ENCODE measurements at regions not wholly inside any gene's neighbourhood (a gene's known extent, or its start where the extent isn't known, plus 50 kb on each side); places are given as distances from the start of the nearest gene placed in this dataset.
A peak's percentile ranks its signal among the peaks of the same experiment; 100 is the strongest.

DNA sequence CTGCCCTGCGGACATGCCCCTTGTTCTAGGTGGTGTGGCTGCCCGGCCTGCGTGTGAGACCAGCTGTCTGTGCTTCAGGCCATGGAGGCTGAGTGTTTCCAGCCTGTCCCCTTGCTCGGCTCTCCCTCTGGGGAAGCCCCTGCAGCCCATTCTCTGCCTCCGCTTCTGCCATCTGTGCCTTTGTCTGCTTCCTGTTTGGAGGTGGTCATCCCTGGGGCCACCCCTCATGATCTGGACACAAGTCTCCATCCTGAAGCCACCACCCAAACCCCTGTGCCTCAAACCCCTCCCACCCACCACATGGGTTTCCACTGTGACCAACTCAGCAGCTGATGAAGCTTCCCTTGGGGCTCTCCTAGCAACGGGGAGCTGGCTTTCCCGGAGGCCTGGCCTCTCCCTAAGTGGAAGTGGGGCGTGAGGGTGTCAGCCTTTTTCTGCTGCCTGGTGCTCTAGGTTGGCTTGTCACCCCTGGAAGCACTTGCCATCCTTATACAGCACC is 184.9 kb downstream of the SEC14L1 start:
- no peak for DNase-seq (ENCODE audit: low spot score)
- peak overlapping the region; percentile 100 for H3K27ac ChIP-seq
- POLR2A ChIA-PET (ENCODE audit: low non-redundant PET), result no interaction called here
- CTCF ChIA-PET, result interaction anchor here (0.6 to 1.4 kb wide), 4 partner anchors 15 to 257 kb away, joined by 3 to 5 read pairs (median 4); no protein-coding TSS in a partner anchor
- TF ChIP-seq, protein P1, sequence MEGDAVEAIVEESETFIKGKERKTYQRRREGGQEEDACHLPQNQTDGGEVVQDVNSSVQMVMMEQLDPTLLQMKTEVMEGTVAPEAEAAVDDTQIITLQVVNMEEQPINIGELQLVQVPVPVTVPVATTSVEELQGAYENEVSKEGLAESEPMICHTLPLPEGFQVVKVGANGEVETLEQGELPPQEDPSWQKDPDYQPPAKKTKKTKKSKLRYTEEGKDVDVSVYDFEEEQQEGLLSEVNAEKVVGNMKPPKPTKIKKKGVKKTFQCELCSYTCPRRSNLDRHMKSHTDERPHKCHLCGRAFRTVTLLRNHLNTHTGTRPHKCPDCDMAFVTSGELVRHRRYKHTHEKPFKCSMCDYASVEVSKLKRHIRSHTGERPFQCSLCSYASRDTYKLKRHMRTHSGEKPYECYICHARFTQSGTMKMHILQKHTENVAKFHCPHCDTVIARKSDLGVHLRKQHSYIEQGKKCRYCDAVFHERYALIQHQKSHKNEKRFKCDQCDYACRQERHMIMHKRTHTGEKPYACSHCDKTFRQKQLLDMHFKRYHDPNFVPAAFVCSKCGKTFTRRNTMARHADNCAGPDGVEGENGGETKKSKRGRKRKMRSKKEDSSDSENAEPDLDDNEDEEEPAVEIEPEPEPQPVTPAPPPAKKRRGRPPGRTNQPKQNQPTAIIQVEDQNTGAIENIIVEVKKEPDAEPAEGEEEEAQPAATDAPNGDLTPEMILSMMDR (conservative IDR thresholded peaks at IDR 0.05; ENCODE audit: low read depth), result no peak

DNA sequence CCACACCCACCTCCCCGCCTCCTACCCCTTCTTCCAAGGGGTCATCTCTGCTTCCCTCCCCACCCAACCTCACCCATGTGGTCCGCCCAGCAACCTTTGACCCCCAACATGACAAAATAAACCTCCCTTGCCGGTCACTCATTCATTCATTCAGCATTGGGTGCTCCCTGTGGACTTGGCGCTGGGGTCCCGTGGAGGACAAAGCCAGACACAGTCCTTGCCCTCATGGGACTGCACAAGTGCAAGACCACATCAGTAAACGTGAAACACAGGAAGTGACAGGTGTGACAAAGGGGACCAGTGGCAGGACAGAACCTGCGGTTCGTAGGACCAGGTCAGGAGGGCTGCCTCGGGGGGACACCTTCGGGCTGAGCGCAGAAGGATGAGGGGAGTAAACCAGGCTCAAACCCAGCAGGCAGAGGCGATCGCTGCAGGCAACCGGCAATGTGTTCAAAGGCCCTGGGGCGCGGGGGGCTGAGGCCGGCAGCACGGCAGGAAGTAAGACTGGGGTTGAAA is 185.4 kb downstream of the SEC14L1 start:
- DNase-seq (ENCODE audit: low spot score), result no peak
- ChIA-PET POLR2A (ENCODE audit: low non-redundant PET) (no interaction called here), CTCF (interaction anchor here (1.4 kb wide), 1 partner anchor 15 kb away, joined by 4 read pairs; no protein-coding TSS in a partner anchor)
- H3K27ac ChIP-seq, result peak overlapping the region; percentile 100
- TF ChIP-seq, protein P1 (conservative IDR thresholded peaks at IDR 0.05; ENCODE audit: low read depth), result no peak

DNA sequence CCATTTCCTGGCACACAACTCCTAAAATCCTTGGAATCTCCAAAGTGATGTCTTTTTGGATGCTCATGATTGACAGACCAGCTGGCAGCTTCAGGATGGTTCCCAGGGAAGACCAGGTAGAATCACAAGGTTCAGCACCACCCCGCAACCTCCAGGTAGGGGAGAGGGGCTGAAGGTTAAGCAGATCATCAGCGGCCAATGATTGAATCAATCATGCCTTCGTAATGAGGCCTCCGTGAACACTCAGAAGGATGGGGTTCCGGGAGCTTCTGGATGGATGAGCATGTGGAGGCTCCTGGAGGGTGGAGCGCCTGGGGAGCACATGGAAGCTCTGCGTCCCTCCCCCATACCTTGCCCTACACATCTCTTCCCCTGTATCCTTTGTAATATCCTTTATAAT is 185.9 kb downstream of the SEC14L1 start:
- POLR2A ChIA-PET (ENCODE audit: low non-redundant PET), result interaction anchor here (0.5 kb wide), 1 partner anchor 80 kb away, joined by 7 read pairs; no protein-coding TSS in a partner anchor
- peak overlapping the region; percentile 100 for H3K27ac ChIP-seq
- CTCF ChIA-PET, result no interaction called here
- TF ChIP-seq, protein P1 (conservative IDR thresholded peaks at IDR 0.05; ENCODE audit: low read depth), result no peak
- DNase-seq (ENCODE audit: low spot score), result no peak

DNA sequence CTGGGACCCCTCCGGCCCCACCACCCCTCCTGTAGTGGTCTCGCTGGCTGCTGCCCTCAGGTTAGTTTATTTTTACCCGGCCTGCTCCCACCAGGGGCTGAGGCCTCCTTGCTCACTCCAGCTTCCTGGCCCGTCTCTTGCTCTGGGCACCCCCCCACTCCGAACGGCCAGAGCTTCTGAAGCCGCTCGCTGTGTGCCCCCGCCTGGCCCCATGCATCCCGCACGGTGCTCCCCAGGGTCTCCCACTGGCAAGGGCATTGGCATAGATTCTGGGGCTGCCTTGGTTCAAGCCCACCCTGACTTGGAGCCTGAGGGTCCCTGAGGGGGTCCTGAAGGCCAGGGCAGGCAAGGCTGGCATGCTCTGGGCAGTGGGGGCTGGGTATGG is 186.4 kb downstream of the SEC14L1 start:
- H3K27ac ChIP-seq, result peak overlapping the region; percentile 100
- DNase-seq (ENCODE audit: low spot score), result no peak
- ChIA-PET CTCF (no interaction called here), POLR2A (ENCODE audit: low non-redundant PET) (no interaction called here)
- TF ChIP-seq, protein P1 (conservative IDR thresholded peaks at IDR 0.05; ENCODE audit: low read depth), result no peak

DNA sequence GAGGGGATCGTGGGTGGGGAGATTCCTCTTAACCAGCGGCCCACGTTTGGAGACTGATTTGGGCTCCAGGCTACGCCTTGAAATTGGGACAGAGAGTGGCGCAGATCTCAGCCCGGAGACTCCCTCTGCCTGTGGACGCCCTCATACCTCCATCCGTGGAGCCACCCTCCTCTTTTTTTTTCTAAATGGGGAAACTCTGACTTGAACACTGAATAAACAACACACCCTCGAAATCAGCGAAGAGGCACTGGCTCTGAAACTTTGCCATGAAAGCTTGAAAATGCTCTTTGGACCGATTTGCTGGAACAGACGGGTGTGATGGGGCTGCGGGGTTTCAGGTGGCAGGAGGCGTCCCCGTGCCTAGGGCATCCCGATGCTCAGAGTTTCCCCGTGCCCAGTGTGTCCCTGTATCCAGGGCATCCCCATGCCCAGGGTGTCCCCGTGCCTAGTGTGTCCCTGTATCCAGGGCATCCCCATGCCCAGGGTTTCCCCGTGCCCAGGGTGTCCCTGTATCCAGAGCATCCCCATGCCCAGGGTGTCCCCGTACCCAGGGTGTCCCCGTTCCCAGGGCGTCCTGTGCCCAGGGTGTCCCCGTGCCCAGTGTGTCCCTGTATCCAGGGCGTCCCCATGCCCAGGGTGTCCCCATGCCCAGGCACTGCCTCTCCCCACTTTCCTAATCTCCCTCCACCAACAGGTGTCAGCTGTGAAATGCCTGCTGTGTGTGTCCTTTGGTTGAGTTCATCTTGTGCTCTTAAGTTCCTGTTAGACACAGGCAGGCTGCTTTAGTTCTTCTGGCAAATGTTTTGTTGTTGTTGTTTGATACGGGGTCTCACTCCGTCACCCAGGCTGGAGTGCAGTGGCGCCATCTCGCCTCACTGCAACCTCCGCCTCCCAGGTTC is 187.0 kb downstream of the SEC14L1 start:
- POLR2A ChIA-PET (ENCODE audit: low non-redundant PET), result no interaction called here
- CTCF ChIA-PET, result interaction anchor here (0.6 to 1.1 kb wide), 2 partner anchors 19 to 21 kb away, joined by 3 read pairs; no protein-coding TSS in a partner anchor
- peak overlapping the region; percentile 100 for H3K27ac ChIP-seq
- TF ChIP-seq, protein P1 (conservative IDR thresholded peaks at IDR 0.05; ENCODE audit: low read depth), result no peak
- no peak for DNase-seq (ENCODE audit: low spot score)
